ENCODE measurements at regions not wholly inside any gene's neighbourhood (a gene's known extent, or its start where the extent isn't known, plus 50 kb on each side); places are given as distances from the start of the nearest gene placed in this dataset.

DNA sequence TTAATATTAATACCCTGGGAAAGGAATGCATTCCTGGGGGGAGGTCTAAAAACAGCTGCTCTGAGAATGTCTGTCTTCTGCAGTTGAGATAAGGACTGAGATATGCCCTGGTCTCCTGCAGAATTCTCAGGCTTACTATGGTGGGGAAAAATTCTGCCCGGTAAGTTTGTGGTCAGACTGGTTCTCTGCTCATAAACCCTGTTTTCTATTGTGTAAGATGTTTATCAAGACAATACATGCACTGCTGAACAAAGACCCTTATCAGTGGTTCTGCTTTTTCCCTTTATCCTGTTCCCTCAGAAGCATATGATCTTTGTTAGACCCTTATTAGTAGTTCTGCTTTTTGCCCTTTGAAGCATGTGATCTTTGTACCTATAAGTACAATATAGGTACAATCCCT lies 494.6 kb downstream of the CNTN6 start:
- H3K9me3 Mint-ChIP-seq (ENCODE audit: unreplicated experiment), result peaks cover 2% of the 10 kb centered on the region
- H3K27ac Mint-ChIP-seq (ENCODE audit: unreplicated experiment), result no peak overlapping the region
- no peaks in the 10 kb centered on the region for H3K4me1 Mint-ChIP-seq (ENCODE audit: low read depth, unreplicated experiment)
- no peak for DNase-seq
- H3K27me3 Mint-ChIP-seq (ENCODE audit: unreplicated experiment), result peaks cover 3% of the 10 kb centered on the region
- peaks cover 17% of the 10 kb centered on the region for H3K36me3 Mint-ChIP-seq (ENCODE audit: unreplicated experiment)
- H3K4me3 Mint-ChIP-seq (ENCODE audit: unreplicated experiment), result no peak overlapping the region
- TF ChIP-seq, protein P1, sequence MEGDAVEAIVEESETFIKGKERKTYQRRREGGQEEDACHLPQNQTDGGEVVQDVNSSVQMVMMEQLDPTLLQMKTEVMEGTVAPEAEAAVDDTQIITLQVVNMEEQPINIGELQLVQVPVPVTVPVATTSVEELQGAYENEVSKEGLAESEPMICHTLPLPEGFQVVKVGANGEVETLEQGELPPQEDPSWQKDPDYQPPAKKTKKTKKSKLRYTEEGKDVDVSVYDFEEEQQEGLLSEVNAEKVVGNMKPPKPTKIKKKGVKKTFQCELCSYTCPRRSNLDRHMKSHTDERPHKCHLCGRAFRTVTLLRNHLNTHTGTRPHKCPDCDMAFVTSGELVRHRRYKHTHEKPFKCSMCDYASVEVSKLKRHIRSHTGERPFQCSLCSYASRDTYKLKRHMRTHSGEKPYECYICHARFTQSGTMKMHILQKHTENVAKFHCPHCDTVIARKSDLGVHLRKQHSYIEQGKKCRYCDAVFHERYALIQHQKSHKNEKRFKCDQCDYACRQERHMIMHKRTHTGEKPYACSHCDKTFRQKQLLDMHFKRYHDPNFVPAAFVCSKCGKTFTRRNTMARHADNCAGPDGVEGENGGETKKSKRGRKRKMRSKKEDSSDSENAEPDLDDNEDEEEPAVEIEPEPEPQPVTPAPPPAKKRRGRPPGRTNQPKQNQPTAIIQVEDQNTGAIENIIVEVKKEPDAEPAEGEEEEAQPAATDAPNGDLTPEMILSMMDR (IDR thresholded peaks at IDR 0.05; ENCODE audit: partially characterized antibody, unreplicated experiment), result no peak

DNA sequence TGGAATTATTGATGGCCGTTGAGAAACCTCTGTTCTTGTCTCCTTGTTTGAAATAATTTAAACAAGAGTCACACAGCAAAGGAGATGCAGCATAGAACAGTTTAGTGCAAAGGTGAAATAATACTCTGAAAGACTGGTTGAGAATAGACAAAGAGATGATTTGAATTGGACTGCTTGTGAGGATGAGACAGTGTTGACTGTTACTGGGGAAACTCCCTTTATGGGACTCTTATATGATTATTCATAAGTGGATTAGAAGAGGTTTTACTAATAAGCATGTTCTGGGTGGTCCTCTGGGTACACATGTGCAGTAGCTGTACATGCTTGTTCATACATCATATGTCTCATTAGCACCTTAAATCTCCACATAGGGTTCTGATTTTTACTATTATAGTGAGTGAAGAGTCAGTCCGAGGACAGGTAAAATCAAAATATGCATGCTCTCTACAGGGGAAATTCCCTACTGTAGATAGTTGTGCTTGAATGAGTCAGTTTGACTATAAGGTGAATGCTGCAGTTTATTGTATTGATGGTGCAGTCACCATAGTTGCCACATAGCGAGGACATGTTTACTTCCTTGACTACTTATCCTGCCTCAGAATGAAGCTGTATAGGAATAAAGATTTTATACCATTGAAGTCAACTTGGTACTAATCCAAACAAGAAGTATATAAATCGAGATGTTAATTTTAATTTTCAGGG lies 498.7 kb downstream of the CNTN6 start:
- H3K4me1 Mint-ChIP-seq (ENCODE audit: low read depth, unreplicated experiment), result no peaks in the 10 kb centered on the region
- H3K9me3 Mint-ChIP-seq (ENCODE audit: unreplicated experiment), result peaks cover 2% of the 10 kb centered on the region
- H3K27ac Mint-ChIP-seq (ENCODE audit: unreplicated experiment), result no peak overlapping the region
- H3K36me3 Mint-ChIP-seq (ENCODE audit: unreplicated experiment), result peaks cover 17% of the 10 kb centered on the region
- DNase-seq, result no peak
- TF ChIP-seq, protein P1 (IDR thresholded peaks at IDR 0.05; ENCODE audit: partially characterized antibody, unreplicated experiment), result no peak
- H3K4me3 Mint-ChIP-seq (ENCODE audit: unreplicated experiment), result no peak overlapping the region
- H3K27me3 Mint-ChIP-seq (ENCODE audit: unreplicated experiment), result no peaks in the 10 kb centered on the region

DNA sequence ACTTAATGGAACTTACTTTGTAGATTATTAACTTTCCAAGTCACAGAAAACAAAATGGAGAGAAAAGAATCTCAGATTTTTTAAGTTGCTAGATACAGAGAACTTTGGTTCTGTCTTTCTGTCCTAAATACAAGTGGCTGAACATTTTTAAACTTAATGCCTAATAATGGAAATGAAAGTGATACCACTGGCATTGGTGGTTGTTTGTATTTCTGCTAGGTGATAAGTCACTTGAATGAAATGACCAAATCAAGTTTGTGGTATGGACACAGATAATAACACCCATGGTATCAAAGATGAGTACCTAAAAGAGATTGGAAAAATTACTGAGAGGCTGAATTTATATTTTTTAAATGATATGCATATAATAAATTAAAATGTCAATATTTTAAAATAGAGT lies 502.1 kb downstream of the CNTN6 start:
- H3K27me3 Mint-ChIP-seq (ENCODE audit: unreplicated experiment), result peaks cover 1% of the 10 kb centered on the region
- peaks cover 4% of the 10 kb centered on the region for H3K36me3 Mint-ChIP-seq (ENCODE audit: unreplicated experiment)
- H3K27ac Mint-ChIP-seq (ENCODE audit: unreplicated experiment), result no peak overlapping the region
- no peaks in the 10 kb centered on the region for H3K4me1 Mint-ChIP-seq (ENCODE audit: low read depth, unreplicated experiment)
- TF ChIP-seq, protein P1 (IDR thresholded peaks at IDR 0.05; ENCODE audit: partially characterized antibody, unreplicated experiment), result no peak
- H3K9me3 Mint-ChIP-seq (ENCODE audit: unreplicated experiment), result peaks cover 1% of the 10 kb centered on the region
- no peak overlapping the region for H3K4me3 Mint-ChIP-seq (ENCODE audit: unreplicated experiment)
- DNase-seq, result no peak

DNA sequence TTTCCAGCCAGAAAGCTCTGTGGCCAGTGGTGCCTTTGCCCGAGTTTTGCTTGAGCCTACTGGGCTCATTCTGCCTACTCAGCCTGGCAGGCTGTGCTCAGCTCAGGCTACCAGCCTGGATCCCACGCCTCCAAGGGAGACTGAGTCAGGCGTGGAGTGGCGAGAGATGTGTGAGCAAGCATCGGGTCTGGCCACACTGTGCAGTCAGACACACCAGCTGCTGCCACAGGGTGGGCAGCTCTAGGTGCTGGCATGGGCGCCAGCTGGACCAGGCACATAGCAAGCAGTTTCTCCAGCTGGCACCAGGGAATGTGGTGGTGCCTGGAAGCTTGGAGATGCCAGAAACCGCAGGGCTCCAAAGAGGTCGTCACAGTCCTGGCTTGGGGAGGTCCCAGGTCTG lies 498.5 kb upstream of the CNTN4 start:
- H3K4me1 Mint-ChIP-seq (ENCODE audit: low read depth, unreplicated experiment), result peaks cover 5% of the 10 kb centered on the region
- TF ChIP-seq, protein P1 (IDR thresholded peaks at IDR 0.05; ENCODE audit: partially characterized antibody, unreplicated experiment), result no peak
- H3K27me3 Mint-ChIP-seq (ENCODE audit: unreplicated experiment), result peaks cover 1% of the 10 kb centered on the region
- no peaks in the 10 kb centered on the region for H3K36me3 Mint-ChIP-seq (ENCODE audit: unreplicated experiment)
- no peak overlapping the region for H3K4me3 Mint-ChIP-seq (ENCODE audit: unreplicated experiment)
- no peak overlapping the region for H3K27ac Mint-ChIP-seq (ENCODE audit: unreplicated experiment)
- peaks cover 3% of the 10 kb centered on the region for H3K9me3 Mint-ChIP-seq (ENCODE audit: unreplicated experiment)
- DNase-seq, result no peak

DNA sequence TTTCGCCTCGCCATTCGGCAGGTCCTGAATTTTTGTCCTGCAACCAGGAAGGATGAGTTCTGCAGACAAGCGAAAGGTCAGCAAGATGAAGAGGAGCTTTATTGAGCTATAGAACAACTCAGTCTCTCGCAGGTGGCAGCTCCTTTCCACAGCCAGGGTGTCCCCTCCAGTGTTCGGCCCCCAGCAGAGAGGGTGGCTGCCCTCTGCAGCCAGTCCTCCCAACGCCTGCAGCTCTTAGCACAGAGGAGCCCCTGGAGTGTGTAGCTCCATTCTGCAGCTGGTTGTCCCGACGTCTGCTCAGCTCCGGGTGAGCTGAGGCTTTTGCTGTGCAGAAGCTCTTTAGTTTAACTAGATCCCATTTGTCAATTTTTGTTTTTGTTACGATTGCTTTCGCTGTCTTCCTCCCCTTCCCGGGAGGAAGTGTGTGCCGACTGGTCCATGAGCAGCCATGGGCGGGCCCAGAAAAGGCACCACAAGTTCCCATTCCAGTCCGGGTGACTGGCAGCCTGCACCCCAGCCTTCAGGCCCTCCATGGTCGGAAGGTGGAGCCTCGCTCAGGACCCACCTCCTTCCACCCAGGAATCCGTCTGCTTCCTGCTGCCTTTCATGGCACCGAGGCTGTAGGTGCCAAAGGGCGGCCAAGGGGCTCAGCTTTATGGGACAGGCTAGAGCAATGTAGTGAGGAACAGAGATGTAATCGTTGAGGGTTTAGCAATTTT lies 497.8 kb upstream of the CNTN4 start:
- Mint-ChIP-seq H3K4me3 (ENCODE audit: unreplicated experiment) (no peak overlapping the region), H3K9me3 (ENCODE audit: unreplicated experiment) (peaks cover 3% of the 10 kb centered on the region), H3K27ac (ENCODE audit: unreplicated experiment) (no peak overlapping the region), H3K27me3 (ENCODE audit: unreplicated experiment) (peaks cover 1% of the 10 kb centered on the region), H3K4me1 (ENCODE audit: low read depth, unreplicated experiment) (peaks cover 5% of the 10 kb centered on the region), H3K36me3 (ENCODE audit: unreplicated experiment) (no peaks in the 10 kb centered on the region)
- TF ChIP-seq, protein P1 (IDR thresholded peaks at IDR 0.05; ENCODE audit: partially characterized antibody, unreplicated experiment), result no peak
- DNase-seq, result no peak

Measured in glutamatergic neuron (in vitro differentiated cells).